ENCODE measurements at regions not wholly inside any gene's neighbourhood (a gene's known extent, or its start where the extent isn't known, plus 50 kb on each side); places are given as distances from the start of the nearest gene placed in this dataset.

- no peak for TF ChIP-seq TEAD4 (IDR thresholded peaks at IDR 0.05)
- no peak for TF ChIP-seq TCF12 (IDR thresholded peaks at IDR 0.05; ENCODE audit: low read depth)
- no peak for TF ChIP-seq EP300 (IDR thresholded peaks at IDR 0.05; ENCODE audit: borderline replicate concordance)
- TF ChIP-seq FOXM1 (IDR thresholded peaks at IDR 0.05; ENCODE audit: borderline replicate concordance, low read depth): no peak
- TF ChIP-seq USF1 (IDR thresholded peaks at IDR 0.05): no peak
- TF ChIP-seq YY1 (IDR thresholded peaks at IDR 0.05; ENCODE audit: low read depth): no peak
- TF ChIP-seq CREB1 (IDR thresholded peaks at IDR 0.05; ENCODE audit: low read depth): no peak
- no peak for TF ChIP-seq CEBPB (IDR thresholded peaks at IDR 0.05)
Observed at GRCh38 chr7:116317907-116318306, 107.6 kb downstream of the TES start.

- no peak for TF ChIP-seq ZBTB7A (IDR thresholded peaks at IDR 0.05; ENCODE audit: low read depth)
- no peak for TF ChIP-seq EP300 (IDR thresholded peaks at IDR 0.05; ENCODE audit: borderline replicate concordance)
- TF ChIP-seq YY1 (IDR thresholded peaks at IDR 0.05; ENCODE audit: low read depth): no peak
- no peak for TF ChIP-seq USF1 (IDR thresholded peaks at IDR 0.05)
- no peak for TF ChIP-seq TEAD4 (IDR thresholded peaks at IDR 0.05)
- no peak for TF ChIP-seq CREB1 (IDR thresholded peaks at IDR 0.05; ENCODE audit: low read depth)
- no peak for TF ChIP-seq FOXM1 (IDR thresholded peaks at IDR 0.05; ENCODE audit: borderline replicate concordance, low read depth)
- no peak for TF ChIP-seq EGR1 (IDR thresholded peaks at IDR 0.05)
- TF ChIP-seq MAX (IDR thresholded peaks at IDR 0.05): no peak
- TF ChIP-seq REST (IDR thresholded peaks at IDR 0.05; ENCODE audit: low read depth): no peak
- no peak for TF ChIP-seq RAD21 (IDR thresholded peaks at IDR 0.05; ENCODE audit: low read depth)
Observed at GRCh38 chr7:116322541-116322940, 112.2 kb downstream of the TES start.

GRCh38 chr7:116324582-116324981, 114.2 kb downstream of the TES start:
- TF ChIP-seq RAD21 (IDR thresholded peaks at IDR 0.05; ENCODE audit: low read depth) (no peak), TEAD4 (IDR thresholded peaks at IDR 0.05) (no peak), REST (IDR thresholded peaks at IDR 0.05; ENCODE audit: low read depth) (no peak), TCF12 (IDR thresholded peaks at IDR 0.05; ENCODE audit: low read depth) (no peak), TAF1 (IDR thresholded peaks at IDR 0.05; ENCODE audit: low read depth) (no peak), USF1 (IDR thresholded peaks at IDR 0.05) (no peak), FOXM1 (IDR thresholded peaks at IDR 0.05; ENCODE audit: borderline replicate concordance, low read depth) (no peak), CEBPB (IDR thresholded peaks at IDR 0.05) (no peak), YY1 (IDR thresholded peaks at IDR 0.05; ENCODE audit: low read depth) (no peak)

GRCh38 chr7:116325517-116325916, 115.2 kb downstream of the TES start:
- no peak for TF ChIP-seq TCF12 (IDR thresholded peaks at IDR 0.05; ENCODE audit: low read depth)
- no peak for TF ChIP-seq EP300 (IDR thresholded peaks at IDR 0.05; ENCODE audit: borderline replicate concordance)
- TF ChIP-seq FOXM1 (IDR thresholded peaks at IDR 0.05; ENCODE audit: borderline replicate concordance, low read depth): no peak
- TF ChIP-seq CEBPB (IDR thresholded peaks at IDR 0.05): no peak
- no peak for TF ChIP-seq REST (IDR thresholded peaks at IDR 0.05; ENCODE audit: low read depth)
- no peak for TF ChIP-seq RAD21 (IDR thresholded peaks at IDR 0.05; ENCODE audit: low read depth)
- TF ChIP-seq ZBTB7A (IDR thresholded peaks at IDR 0.05; ENCODE audit: low read depth): no peak
- TF ChIP-seq NFIC (IDR thresholded peaks at IDR 0.05): no peak
- no peak for TF ChIP-seq MAX (IDR thresholded peaks at IDR 0.05)
- TF ChIP-seq TEAD4 (IDR thresholded peaks at IDR 0.05): no peak
- no peak for TF ChIP-seq USF1 (IDR thresholded peaks at IDR 0.05)
- no peak for TF ChIP-seq CREB1 (IDR thresholded peaks at IDR 0.05; ENCODE audit: low read depth)
- TF ChIP-seq EGR1 (IDR thresholded peaks at IDR 0.05): no peak
- TF ChIP-seq TAF1 (IDR thresholded peaks at IDR 0.05; ENCODE audit: low read depth): no peak
- TF ChIP-seq YY1 (IDR thresholded peaks at IDR 0.05; ENCODE audit: low read depth): no peak

Measured in Ishikawa (cell line).